H9 (cell line): ENCODE measurements at regions not wholly inside any gene's neighbourhood (a gene's known extent, or its start where the extent isn't known, plus 50 kb on each side); places are given as distances from the start of the nearest gene placed in this dataset.

ENCODE experiments used
- DNase-seq: peaks from one replicate; pipeline ENCODE4 v3.0.0-alpha.2; 2017
- H2AFZ ChIP-seq: one replicate; pipeline ENCODE4 v1.6.1; 2013; ENCODE audit warnings: mild to moderate bottlenecking, low read length, control low read depth, moderate library complexity
- H2AK5ac ChIP-seq: 2 replicates; pipeline ENCODE4 v1.6.1; 2013; ENCODE audit warnings: low read length, control low read depth, mixed read lengths; ENCODE audit not compliant: insufficient read length
- H2BK120ac ChIP-seq: one replicate; pipeline ENCODE4 v1.6.1; 2013; ENCODE audit warnings: low read depth, mild to moderate bottlenecking, low read length, control low read depth, inconsistent platforms; ENCODE audit not compliant: poor library complexity, severe bottlenecking
- H2BK12ac ChIP-seq: 2 replicates; pipeline ENCODE4 v1.6.1; 2013; ENCODE audit warnings: low read length, control low read depth, mixed read lengths, low read depth; ENCODE audit not compliant: insufficient read length
- H2BK15ac ChIP-seq: 2 replicates; pipeline ENCODE4 v1.6.1; 2013; ENCODE audit warnings: low read depth, low read length, control low read depth
- H2BK20ac ChIP-seq: one replicate; pipeline ENCODE4 v1.6.1; 2013; ENCODE audit warnings: low read depth, mild to moderate bottlenecking, low read length, control low read depth, inconsistent platforms; ENCODE audit not compliant: poor library complexity, severe bottlenecking
- H2BK5ac ChIP-seq: 2 replicates; pipeline ENCODE4 v1.6.1; 2013; ENCODE audit warnings: low read length, control low read depth, mixed read lengths; ENCODE audit not compliant: insufficient read length
- H3K14ac ChIP-seq: 2 replicates; pipeline ENCODE4 v1.6.1; 2013; ENCODE audit warnings: low read length, control low read depth; ENCODE audit not compliant: insufficient read depth
- H3K18ac ChIP-seq: 2 replicates; pipeline ENCODE4 v1.6.1; 2013; ENCODE audit warnings: low read depth, mild to moderate bottlenecking, mixed read lengths, low read length, control low read depth; ENCODE audit not compliant: insufficient read length
- H3K23ac ChIP-seq: 2 replicates; pipeline ENCODE4 v1.6.1; 2013; ENCODE audit warnings: low read length, control low read depth, mixed read lengths, low read depth; ENCODE audit not compliant: insufficient read length
- H3K23me2 ChIP-seq: 2 replicates; pipeline ENCODE4 v1.6.1; 2013; ENCODE audit warnings: low read depth, mild to moderate bottlenecking, mixed read lengths, low read length, control low read depth; ENCODE audit not compliant: insufficient read length, poor library complexity, severe bottlenecking
- H3K27ac ChIP-seq: 2 replicates; pipeline ENCODE4 v1.5.1; 2013; ENCODE audit warnings: low read length, control low read depth, mixed read lengths, low read depth; ENCODE audit not compliant: insufficient read length
- H3K27me3 ChIP-seq: 2 replicates; pipeline ENCODE4 v1.6.1; 2013; ENCODE audit warnings: low read length, control low read depth, inconsistent platforms; ENCODE audit not compliant: insufficient read depth
- H3K4ac ChIP-seq: 2 replicates; pipeline ENCODE4 v1.6.1; 2013; ENCODE audit warnings: low read depth, mild to moderate bottlenecking, control low read depth, inconsistent platforms, low read length, moderate library complexity
- H3K4me1 ChIP-seq: 2 replicates; pipeline ENCODE4 v1.6.1; 2013; ENCODE audit warnings: low read length, control low read depth, inconsistent platforms; ENCODE audit not compliant: insufficient read depth
- H3K4me2 ChIP-seq: 2 replicates; pipeline ENCODE4 v1.6.1; 2013; ENCODE audit warnings: low read length, control low read depth, mixed read lengths; ENCODE audit not compliant: insufficient read length, insufficient read depth
- H3K56ac ChIP-seq: 2 replicates; pipeline ENCODE4 v1.6.1; 2013; ENCODE audit warnings: low read depth, mild to moderate bottlenecking, mixed read lengths, low read length, control low read depth; ENCODE audit not compliant: insufficient read length
- H3K79me1 ChIP-seq: 2 replicates; pipeline ENCODE4 v1.6.1; 2013; ENCODE audit warnings: low read depth, mild to moderate bottlenecking, moderate library complexity, low read length, control low read depth, inconsistent platforms; ENCODE audit not compliant: insufficient read depth, poor library complexity, severe bottlenecking
- H3K79me2 ChIP-seq: 2 replicates; pipeline ENCODE4 v1.6.1; 2013; ENCODE audit warnings: low read length, control low read depth, inconsistent platforms; ENCODE audit not compliant: insufficient read depth
- H3K9ac ChIP-seq: 2 replicates; pipeline ENCODE4 v1.6.1; 2013; ENCODE audit warnings: low read length, control low read depth, mixed read lengths; ENCODE audit not compliant: insufficient read length; ENCODE audit errors: extremely low read depth
- H3K9me3 ChIP-seq: one replicate; pipeline ENCODE4 v1.6.1; 2013; ENCODE audit warnings: low read depth, low read length, inconsistent platforms; ENCODE audit not compliant: control insufficient read depth
- H3T11ph ChIP-seq: one replicate; pipeline ENCODE4 v1.6.1; 2013; ENCODE audit warnings: mild to moderate bottlenecking, low read length, control low read depth, inconsistent platforms
- H4K20me1 ChIP-seq: one replicate; pipeline ENCODE4 v1.6.1; 2013; ENCODE audit not compliant: control insufficient read depth, insufficient read length, insufficient read depth
- H4K5ac ChIP-seq: 2 replicates; pipeline ENCODE4 v1.6.1; 2013; ENCODE audit warnings: low read depth, mild to moderate bottlenecking, mixed read lengths, low read length, control low read depth; ENCODE audit not compliant: insufficient read length
- H4K8ac ChIP-seq: replicated peaks from 2 replicates; pipeline ENCODE4 v1.6.1; 2013; ENCODE audit warnings: low read length, control low read depth, mixed read lengths, low read depth; ENCODE audit not compliant: insufficient read length
- H4K91ac ChIP-seq: 2 replicates; pipeline ENCODE4 v1.6.1; 2013; ENCODE audit warnings: low read depth, mild to moderate bottlenecking, moderate library complexity, mixed read lengths, low read length, control low read depth; ENCODE audit not compliant: insufficient read length
- H3K27ac Mint-ChIP-seq, 3 experiments: 2 replicates in 2 of 3; 3 replicates in 1 of 3; pipeline ENCODE4 v1.8.0; 2020 to 2021; ENCODE audit warnings: mixed read lengths in 3 of 3, mild to moderate bottlenecking in 1 of 3, moderate library complexity in 1 of 3
- H3K27me3 Mint-ChIP-seq: 2 replicates; pipeline ENCODE4 v1.8.0; 2021; ENCODE audit warnings: low read depth, mild to moderate bottlenecking, moderate library complexity, mixed read lengths
- H3K36me3 Mint-ChIP-seq, 3 experiments: 2 replicates in 2 of 3; 3 replicates in 1 of 3; pipeline ENCODE4 v1.8.0; 2020 to 2021; ENCODE audit warnings: low read depth in 3 of 3, mixed read lengths in 3 of 3; ENCODE audit not compliant: insufficient read depth in 1 of 3
- H3K4me1 Mint-ChIP-seq, 2 experiments: 2 replicates each; pipeline ENCODE4 v1.8.0; 2020; ENCODE audit warnings: mixed read lengths in 2 of 2
- H3K4me3 Mint-ChIP-seq, 2 experiments: 2 replicates in 1 of 2; 3 replicates in 1 of 2; pipeline ENCODE4 v1.8.0; 2020 to 2021; ENCODE audit warnings: mild to moderate bottlenecking in 2 of 2, mixed read lengths in 2 of 2, moderate library complexity in 1 of 2
- H3K9me3 Mint-ChIP-seq, 2 experiments: 2 replicates in 1 of 2; 3 replicates in 1 of 2; pipeline ENCODE4 v1.8.0; 2020; ENCODE audit warnings: mild to moderate bottlenecking in 2 of 2, mixed read lengths in 2 of 2, moderate library complexity in 1 of 2
- WGBS: extraction: QIAGEN DNeasy Blood & Tissue Kit; methylation state at CpG from one replicate; pipeline ENCODE4 v1.1.7; 2013; ENCODE audit warnings: missing lambda C conversion rate, low lambda C conversion rate, mixed read lengths; ENCODE audit not compliant: insufficient read length; ENCODE audit errors: extremely low coverage; 5-methylcytosine and 5-hydroxymethylcytosine counted together
- TF ChIP-seq, protein P1 (sequence below): fragments of 200-600 bp; sonication (generic); conservative IDR thresholded peaks from 3 replicates; pipeline ENCODE4 v1.8.0; 2021; ENCODE audit warnings: antibody characterized with exemption, mild to moderate bottlenecking

DNA sequence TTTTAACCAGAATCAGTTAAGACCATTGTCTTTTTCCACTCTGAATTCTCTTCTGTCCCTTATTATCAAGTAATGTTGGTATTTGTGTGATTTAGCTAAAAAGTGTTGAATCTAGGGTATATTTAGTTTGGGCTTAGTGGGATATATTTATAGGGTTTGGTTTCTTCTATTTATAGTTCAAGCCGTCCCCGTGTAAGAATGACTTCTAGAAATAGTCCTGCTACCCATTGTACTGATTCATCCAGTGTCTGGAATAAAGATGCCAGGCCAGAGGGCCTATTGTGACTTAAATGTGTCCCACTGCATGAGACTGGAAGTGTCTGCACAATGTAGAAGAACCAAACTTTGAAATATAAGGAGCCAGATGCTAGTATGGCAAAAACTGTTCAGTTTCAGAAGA lies 364.8 kb downstream of the TNS1 start:
- no CpG with 5 or more reads among the region's 2 CpGs for WGBS
- H3K9me3 Mint-ChIP-seq = no peaks in the 10 kb centered on the region
- no peak overlapping the region for H2BK120ac ChIP-seq

More for the DNA sequence above, 364.8 kb downstream of the TNS1 start:
- Histone ChIP-seq H2AFZ (no peak overlapping the region), H3K4me1 (no peaks in the 10 kb centered on the region), H3K56ac (no peak overlapping the region), H2BK12ac (no peak overlapping the region), H3K18ac (no peak overlapping the region), H2BK5ac (no peak overlapping the region), H3K27me3 (no peaks in the 10 kb centered on the region), H3K4ac (no peak overlapping the region), H3K4me2 (no peak overlapping the region), H3K14ac (no peak overlapping the region), H4K91ac (no peak overlapping the region), H4K20me1 (no peaks in the 10 kb centered on the region), H3K23me2 (no peaks in the 10 kb centered on the region), H3K9me3 (no peaks in the 10 kb centered on the region), H2BK20ac (no peak overlapping the region), H3K23ac (no peak overlapping the region), H4K8ac (no peak overlapping the region), H3K27ac (no peak overlapping the region), H3T11ph (no peak overlapping the region), H3K9ac (no peak overlapping the region), H2AK5ac (no peak overlapping the region), H3K79me1 (no peaks in the 10 kb centered on the region), H2BK15ac (no peak overlapping the region), H3K79me2 (no peaks in the 10 kb centered on the region), H4K5ac (no peak overlapping the region)
- TF ChIP-seq, protein P1, sequence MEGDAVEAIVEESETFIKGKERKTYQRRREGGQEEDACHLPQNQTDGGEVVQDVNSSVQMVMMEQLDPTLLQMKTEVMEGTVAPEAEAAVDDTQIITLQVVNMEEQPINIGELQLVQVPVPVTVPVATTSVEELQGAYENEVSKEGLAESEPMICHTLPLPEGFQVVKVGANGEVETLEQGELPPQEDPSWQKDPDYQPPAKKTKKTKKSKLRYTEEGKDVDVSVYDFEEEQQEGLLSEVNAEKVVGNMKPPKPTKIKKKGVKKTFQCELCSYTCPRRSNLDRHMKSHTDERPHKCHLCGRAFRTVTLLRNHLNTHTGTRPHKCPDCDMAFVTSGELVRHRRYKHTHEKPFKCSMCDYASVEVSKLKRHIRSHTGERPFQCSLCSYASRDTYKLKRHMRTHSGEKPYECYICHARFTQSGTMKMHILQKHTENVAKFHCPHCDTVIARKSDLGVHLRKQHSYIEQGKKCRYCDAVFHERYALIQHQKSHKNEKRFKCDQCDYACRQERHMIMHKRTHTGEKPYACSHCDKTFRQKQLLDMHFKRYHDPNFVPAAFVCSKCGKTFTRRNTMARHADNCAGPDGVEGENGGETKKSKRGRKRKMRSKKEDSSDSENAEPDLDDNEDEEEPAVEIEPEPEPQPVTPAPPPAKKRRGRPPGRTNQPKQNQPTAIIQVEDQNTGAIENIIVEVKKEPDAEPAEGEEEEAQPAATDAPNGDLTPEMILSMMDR = no peak
- Mint-ChIP-seq H3K27ac (no peak overlapping the region), H3K4me3 (no peak overlapping the region), H3K27me3 (peaks cover 1% of the 10 kb centered on the region; the same call in 1 of the 2 replicates), H3K4me1 (0 out of 4 replicates have a peak, but pooled peaks cover 0 to 3% of the 10 kb centered on the region in 2 experiments), H3K36me3 (no peaks in the 10 kb centered on the region)
- DNase-seq = no peak
